Astrocyte of the spinal cord (primary cell): ENCODE measurements at regions not wholly inside any gene's neighbourhood (a gene's known extent, or its start where the extent isn't known, plus 50 kb on each side); places are given as distances from the start of the nearest gene placed in this dataset.
"Not testable (repeated sequence)": the region's sequence is repeated elsewhere in the genome, so short reads cannot be mapped to it uniquely, and the experiment has no call there.

Experiments
- DNase-seq: peaks from one replicate; pipeline ENCODE4 v3.0.0; 2011; ENCODE audit warnings: low read depth, low spot score
- H3K4me3 ChIP-seq: 2 replicates; pipeline ENCODE4 v1.5.1; 2011; ENCODE audit warnings: low read depth, mild to moderate bottlenecking, low read length, moderate library complexity
- CTCF ChIP-seq: IDR thresholded peaks from 2 replicates; pipeline ENCODE4 v1.5.1; 2012; ENCODE audit warnings: low read depth, mild to moderate bottlenecking, low read length, inconsistent platforms
- in situ Hi-C: cut with HindIII; loops from 2 replicates; pipeline ENCODE4 v1.10.0; 2017; ENCODE audit warnings: low sequenced_read_pairs

- in situ Hi-C loops, result no loop called here
- DNase-seq, result no peak
- H3K4me3 ChIP-seq, result no peak overlapping the region
Measured at GRCh38 chr1:193890935-193891334, 704.5 kb upstream of the B3GALT2 start.

GRCh38 chr1:193884848-193885558 is 698.6 kb upstream of the B3GALT2 start:
- DNase-seq, result no peak
- TF ChIP-seq CTCF, result no peak
- no peak overlapping the region for H3K4me3 ChIP-seq
- in situ Hi-C loops, result no loop called here

More at GRCh38 chr1:193890935-193891334, 704.5 kb upstream of the B3GALT2 start:
- TF ChIP-seq CTCF, result no peak

- in situ Hi-C loops, result not testable (repeated sequence)
Measured at GRCh38 chr1:193877920-193878319, 691.5 kb upstream of the B3GALT2 start.

GRCh38 chr1:193868425-193868824 is 682.0 kb upstream of the B3GALT2 start:
- TF ChIP-seq CTCF, result no peak
- no peak for DNase-seq
- in situ Hi-C loops, result no loop called here
- H3K4me3 ChIP-seq, result no peak overlapping the region

More at GRCh38 chr1:193877920-193878319, 691.5 kb upstream of the B3GALT2 start:
- DNase-seq, H3K4me3 ChIP-seq: not testable (repeated sequence)

GRCh38 chr1:193856261-193856660 is 669.8 kb upstream of the B3GALT2 start:
- in situ Hi-C loops, result no loop called here
- no peak for TF ChIP-seq CTCF
- no peak overlapping the region for H3K4me3 ChIP-seq
- DNase-seq, result no peak

- H3K4me3 ChIP-seq, result no peak overlapping the region
- peak; percentile 2 for DNase-seq
- in situ Hi-C loops, result no loop called here
Measured at GRCh38 chr1:193850745-193851144, 664.3 kb upstream of the B3GALT2 start.

More at GRCh38 chr1:193850745-193851144, 664.3 kb upstream of the B3GALT2 start:
- TF ChIP-seq CTCF, result no peak
